H1 (cell line): ENCODE measurements at regions not wholly inside any gene's neighbourhood (a gene's known extent, or its start where the extent isn't known, plus 50 kb on each side); places are given as distances from the start of the nearest gene placed in this dataset.

Experiments used
- RXRA ChIP-seq: IDR thresholded peaks from 2 replicates; pipeline ENCODE4 v1.6.1; 2011; ENCODE audit warnings: low read depth, mild to moderate bottlenecking, low read length, moderate library complexity; ENCODE audit not compliant: insufficient read depth

- TF ChIP-seq RXRA = no peak
These were observed 141.2 kb upstream of the TACR1 start (continued) for GRCh38 chr2:75340560-75340959.
